Heart left ventricle (tissue), 16 donors: ENCODE measurements at regions not wholly inside any gene's neighbourhood (a gene's known extent, or its start where the extent isn't known, plus 50 kb on each side); places are given as distances from the start of the nearest gene placed in this dataset.

Experiments used
- ATAC-seq, 4 donors: fragments of 200-7000 bp; cut with Tn5 transposase; one replicate each; pipeline ENCODE4 v1.9.1; 2020 to 2022; ENCODE audit warnings: moderate library complexity in 4 of 4, mild to moderate bottlenecking in 3 of 4, moderate number of reproducible peaks in 1 of 4
- DNase-seq, 5 donors: peaks; one replicate each; pipeline ENCODE4 v3.0.0-alpha.2; 2020
- H3K27ac ChIP-seq, 12 donors: fragments of 200-600 bp; sonication (generic) in 4 of 12; one replicate each; pipeline versions ENCODE4 v1.5.0 to v1.8.0; 2016 to 2022; ENCODE audit warnings: mild to moderate bottlenecking in 2 of 12
- H3K27me3 ChIP-seq, 9 donors: fragments of 200-600 bp; sonication (generic) in 2 of 9; one replicate each; pipeline versions ENCODE4 v1.5.1 to v1.8.0; 2016 to 2022; ENCODE audit warnings: mild to moderate bottlenecking in 3 of 9
- H3K36me3 ChIP-seq, 9 donors: fragments of 200-600 bp; sonication (generic) in 2 of 9; one replicate each; pipeline versions ENCODE4 v1.5.0 to v1.8.0; 2018 to 2022; ENCODE audit warnings: mild to moderate bottlenecking in 2 of 9
- H3K4me1 ChIP-seq, 12 donors: fragments of 200-600 bp; sonication (generic) in 4 of 12; one replicate each; pipeline versions ENCODE4 v1.5.0 to v1.8.0; 2016 to 2022; ENCODE audit warnings: mild to moderate bottlenecking in 3 of 12
- H3K4me3 ChIP-seq, 12 donors: fragments of 200-600 bp; sonication (generic) in 4 of 12; one replicate each; pipeline versions ENCODE4 v1.5.0 to v1.8.0; 2017 to 2022; ENCODE audit warnings: mild to moderate bottlenecking in 9 of 12, moderate library complexity in 4 of 12
- H3K9me3 ChIP-seq, 12 donors: fragments of 200-600 bp; sonication (generic) in 4 of 12; one replicate each; pipeline versions ENCODE4 v1.5.0 to v1.8.0; 2016 to 2022; ENCODE audit warnings: mild to moderate bottlenecking in 1 of 12
- POLR2A ChIP-seq, 2 donors: fragments of 450-650 bp; IDR thresholded peaks; one replicate each; pipeline ENCODE4 v1.6.1; 2017; ENCODE audit warnings: antibody characterized with exemption in 2 of 2, mild to moderate bottlenecking in 2 of 2, moderate library complexity in 2 of 2
- WGBS, 4 donors: extraction: QIAGEN DNeasy Blood & Tissue Kit in 2 of 4; methylation state at CpG; one replicate each; pipeline versions ENCODE4 v1.1.5 to v1.1.7; 2013 to 2018; 5-methylcytosine and 5-hydroxymethylcytosine counted together
- intact Hi-C, 10 donors: fragments of 100-400 bp; cut with DNase I; formaldehyde crosslinking; loops; one replicate each; pipeline versions ENCODE4 v1.11.1 to v1.14.2; 2022
- TF ChIP-seq, protein P1 (sequence below), 12 donors: fragments of 200-600 bp; sonication (generic) in 4 of 12; IDR thresholded peaks; one replicate each; pipeline versions ENCODE4 v1.5.0 to v1.8.0; 2018 to 2022; ENCODE audit warnings: antibody characterized with exemption in 12 of 12, mild to moderate bottlenecking in 5 of 12
- donor health status: ischemic (EF 13 %, LVEDD 7.1; RV severe dilation, severe dysfunction).
- donor health status: healthy with polysubstance abuse.
- donor health status: DM: no; HTN: yes; CAD: no.
- donor health status: DM: no; HTN: no; CAD: no.
- donor health status: ischemic (EF 25% LVEDD 6.9; RV normal size, moderate dysfunction).
- donor health status: ischemic (EF 25% LVEDD 5.7; RV mildly dilated, moderate dysfunction).
- donor health status: healthy.
- donor health status: DM: yes; HTN: yes; CAD: no.
- donor health status: ischemic (EF 35%, LVEDD 5.7; RV mildly dilated, moderate dysfunction).
- donor health status: nonischemic (EF 11% LVEDD 7.7; RV severe dilation, severe dysfunction).
- donor health status: DM: yes; HTN: yes; CAD: no.
- donor health status: PGD.
- donor health status: ischemic (EF 29% LVEDD 5.4; RV normal size, mild dysfunction).
- donor health status: nonischemic (EF 23%, LVEDD 6.1; RV moderate dilation, normal function).

GRCh38 chrX:36913551-36913950, 94.6 kb upstream of the FAM47C start:
- H3K27ac ChIP-seq: no peak overlapping the region
- DNase-seq: no peak
- H3K4me1 ChIP-seq: no peaks in the 10 kb centered on the region
- H3K36me3 ChIP-seq: no peaks in the 10 kb centered on the region
- TF ChIP-seq POLR2A (IDR thresholded peaks at IDR 0.05): no peak
- TF ChIP-seq, protein P1, sequence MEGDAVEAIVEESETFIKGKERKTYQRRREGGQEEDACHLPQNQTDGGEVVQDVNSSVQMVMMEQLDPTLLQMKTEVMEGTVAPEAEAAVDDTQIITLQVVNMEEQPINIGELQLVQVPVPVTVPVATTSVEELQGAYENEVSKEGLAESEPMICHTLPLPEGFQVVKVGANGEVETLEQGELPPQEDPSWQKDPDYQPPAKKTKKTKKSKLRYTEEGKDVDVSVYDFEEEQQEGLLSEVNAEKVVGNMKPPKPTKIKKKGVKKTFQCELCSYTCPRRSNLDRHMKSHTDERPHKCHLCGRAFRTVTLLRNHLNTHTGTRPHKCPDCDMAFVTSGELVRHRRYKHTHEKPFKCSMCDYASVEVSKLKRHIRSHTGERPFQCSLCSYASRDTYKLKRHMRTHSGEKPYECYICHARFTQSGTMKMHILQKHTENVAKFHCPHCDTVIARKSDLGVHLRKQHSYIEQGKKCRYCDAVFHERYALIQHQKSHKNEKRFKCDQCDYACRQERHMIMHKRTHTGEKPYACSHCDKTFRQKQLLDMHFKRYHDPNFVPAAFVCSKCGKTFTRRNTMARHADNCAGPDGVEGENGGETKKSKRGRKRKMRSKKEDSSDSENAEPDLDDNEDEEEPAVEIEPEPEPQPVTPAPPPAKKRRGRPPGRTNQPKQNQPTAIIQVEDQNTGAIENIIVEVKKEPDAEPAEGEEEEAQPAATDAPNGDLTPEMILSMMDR (IDR thresholded peaks at IDR 0.05): no peak
- no peaks in the 10 kb centered on the region for H3K9me3 ChIP-seq
- peaks cover 0 to 6% (median 0%) of the 10 kb centered on the region in 9 donors for H3K27me3 ChIP-seq
- no peak overlapping the region for H3K4me3 ChIP-seq
- no peak for ATAC-seq
- intact Hi-C loops: no loop called here
- 61 to 87% (median 76%) methylated on average over 3 of the region's 3 CpGs for WGBS, 4 donors

DNA sequence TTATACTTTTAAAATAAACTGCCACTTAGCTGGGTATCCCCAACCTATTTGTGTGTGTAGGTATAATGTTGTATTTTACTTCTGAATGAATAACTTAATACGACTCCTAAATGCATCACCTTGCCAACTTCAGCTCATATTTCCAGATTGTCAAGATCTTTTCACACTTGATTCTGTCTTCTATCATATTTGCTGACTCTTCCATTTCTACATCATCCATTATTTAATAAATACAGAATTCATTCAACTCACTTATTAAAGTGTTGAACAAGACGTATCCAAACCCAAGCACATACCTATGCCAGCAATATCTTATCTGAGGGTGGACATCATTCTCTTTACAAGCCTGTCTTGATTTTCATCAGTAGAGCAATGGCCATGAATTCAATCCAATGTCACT, 91.2 kb upstream of the FAM47C start:
- Histone ChIP-seq H3K27ac (no peak overlapping the region), H3K9me3 (no peaks in the 10 kb centered on the region), H3K4me3 (no peak overlapping the region), H3K4me1 (no peaks in the 10 kb centered on the region), H3K27me3 (no peaks in the 10 kb centered on the region), H3K36me3 (no peaks in the 10 kb centered on the region)
- ATAC-seq (no peak), DNase-seq (no peak)
- TF ChIP-seq, protein P1 (IDR thresholded peaks at IDR 0.05): no peak
- no peak for TF ChIP-seq POLR2A (IDR thresholded peaks at IDR 0.05)
- 72 to 86% (median 79%) methylated on average over 2 of the region's 2 CpGs for WGBS, 4 donors
- intact Hi-C loops: no loop called here

DNA sequence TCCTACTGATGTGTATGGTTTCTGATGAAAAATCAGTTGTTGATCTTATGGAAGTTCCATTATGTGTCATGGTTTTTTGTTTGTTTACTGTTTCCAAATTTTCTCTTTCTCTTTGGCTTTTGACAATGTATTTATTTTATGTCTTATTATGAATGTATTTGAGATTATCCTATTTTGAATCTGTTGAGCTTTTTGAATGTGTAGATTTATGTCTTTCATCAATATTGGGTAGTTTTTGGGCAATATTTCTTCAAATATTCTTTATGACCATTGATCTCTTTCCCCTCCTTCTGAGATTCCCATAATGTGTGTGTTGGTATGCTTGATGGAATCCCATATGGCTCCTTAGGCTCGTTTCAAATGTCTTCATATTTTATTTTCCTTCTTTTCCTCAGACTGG, 80.5 kb upstream of the FAM47C start:
- ATAC-seq (no peak), DNase-seq (no peak)
- Histone ChIP-seq H3K4me1 (no peaks in the 10 kb centered on the region), H3K9me3 (peaks cover 0 to 22% (median 6%) of the 10 kb centered on the region in 12 donors), H3K4me3 (no peak overlapping the region), H3K27me3 (peaks cover 0 to 6% (median 0%) of the 10 kb centered on the region in 9 donors), H3K36me3 (no peaks in the 10 kb centered on the region), H3K27ac (no peak overlapping the region)
- TF ChIP-seq POLR2A (IDR thresholded peaks at IDR 0.05): no peak
- TF ChIP-seq, protein P1 (IDR thresholded peaks at IDR 0.05): no peak
- intact Hi-C loops: no loop called here
- WGBS, 4 donors: 25 to 56% (median 37%) methylated on average over 1 of the region's 1 CpG

DNA sequence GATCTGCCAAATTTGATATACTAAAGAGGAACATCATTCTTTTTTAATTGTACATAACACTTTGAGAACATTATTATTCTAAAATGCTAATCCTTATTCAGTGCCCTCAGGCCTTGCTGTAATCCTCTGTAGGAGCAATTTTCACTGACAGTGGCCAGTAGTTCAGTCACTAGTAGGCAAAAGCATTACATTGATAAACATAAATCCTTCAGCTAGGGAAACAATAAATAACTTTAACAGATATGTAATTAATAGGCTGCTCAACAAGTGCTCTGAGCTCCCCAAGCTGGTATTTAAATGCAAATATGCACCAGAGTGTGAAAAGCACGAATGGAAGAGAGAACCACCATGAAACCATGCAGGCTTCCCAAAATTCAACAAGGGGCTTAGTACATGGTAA, 77.7 kb upstream of the FAM47C start:
- intact Hi-C loops: no loop called here
- H3K27me3 ChIP-seq: no peaks in the 10 kb centered on the region
- no peak overlapping the region for H3K4me3 ChIP-seq
- no peaks in the 10 kb centered on the region for H3K4me1 ChIP-seq
- H3K27ac ChIP-seq: no peak overlapping the region
- no peak for DNase-seq
- TF ChIP-seq, protein P1 (IDR thresholded peaks at IDR 0.05): no peak
- TF ChIP-seq POLR2A (IDR thresholded peaks at IDR 0.05): no peak
- ATAC-seq: no peak
- H3K36me3 ChIP-seq: no peaks in the 10 kb centered on the region
- peaks cover 0 to 22% (median 6%) of the 10 kb centered on the region in 12 donors for H3K9me3 ChIP-seq
- WGBS, 4 donors: 13 to 33% (median 32%) methylated on average over 1 of the region's 1 CpG
